ENCODE measurements at regions not wholly inside any gene's neighbourhood (a gene's known extent, or its start where the extent isn't known, plus 50 kb on each side); places are given as distances from the start of the nearest gene placed in this dataset.
"Not testable (repeated sequence)": the region's sequence is repeated elsewhere in the genome, so short reads cannot be mapped to it uniquely, and the experiment has no call there.

DNA sequence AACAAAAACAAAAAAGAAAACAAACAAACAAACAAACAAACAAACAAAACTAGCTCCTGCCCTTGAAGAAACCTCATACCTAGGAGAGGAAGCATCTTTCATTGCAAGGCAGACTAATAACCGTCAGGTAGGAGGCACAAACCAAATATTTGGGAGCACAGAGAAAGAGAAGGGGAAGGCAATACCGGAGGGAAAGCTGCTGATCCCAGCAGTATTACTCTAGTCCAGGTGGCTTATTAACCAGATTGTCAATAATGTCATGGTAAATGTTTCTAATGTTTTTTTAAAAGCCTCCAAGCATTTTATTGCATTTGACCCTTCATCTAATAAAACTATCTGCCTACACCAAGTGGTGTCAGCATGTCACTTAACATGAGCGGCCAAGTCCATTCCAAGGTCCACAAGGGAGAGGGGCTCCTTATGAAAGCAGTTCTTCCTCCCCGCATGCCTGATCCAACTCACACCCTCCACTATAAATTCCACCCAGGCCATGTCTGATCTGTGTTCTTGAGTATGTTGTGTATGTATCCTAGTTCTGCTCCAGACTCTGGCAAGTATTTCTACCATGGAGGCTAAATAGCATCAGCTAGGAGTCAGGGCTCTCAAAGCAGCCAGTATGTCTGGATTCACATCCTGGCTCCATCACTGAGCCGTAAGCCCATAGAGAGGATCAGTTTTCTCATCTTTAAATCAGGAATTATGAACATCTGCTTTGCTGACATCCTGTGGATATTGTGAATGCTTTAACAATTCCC, 208.1 kb upstream of the TENM4 start:
- no peak for DNase-seq (ENCODE audit: low spot score)

DNA sequence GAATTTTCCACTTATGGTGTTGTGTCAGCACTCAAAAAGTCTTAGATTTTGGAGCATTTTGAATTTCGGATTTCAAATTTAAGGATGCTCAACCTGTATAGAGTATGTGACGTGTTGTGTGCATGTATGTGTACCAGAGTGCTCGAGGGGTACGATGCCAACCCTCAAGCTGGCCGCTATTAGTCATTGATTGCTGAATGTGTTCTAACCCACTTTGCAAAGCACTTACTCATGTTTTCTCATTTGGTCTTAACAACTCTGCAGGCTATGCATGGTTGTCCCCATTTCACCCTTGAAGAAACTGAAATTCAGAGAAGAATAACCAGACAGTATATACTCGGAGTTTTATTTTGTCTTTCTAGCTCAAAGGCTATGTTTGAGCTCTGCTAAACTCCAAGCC, 196.4 kb upstream of the TENM4 start:
- DNase-seq (ENCODE audit: low spot score): no peak

DNA sequence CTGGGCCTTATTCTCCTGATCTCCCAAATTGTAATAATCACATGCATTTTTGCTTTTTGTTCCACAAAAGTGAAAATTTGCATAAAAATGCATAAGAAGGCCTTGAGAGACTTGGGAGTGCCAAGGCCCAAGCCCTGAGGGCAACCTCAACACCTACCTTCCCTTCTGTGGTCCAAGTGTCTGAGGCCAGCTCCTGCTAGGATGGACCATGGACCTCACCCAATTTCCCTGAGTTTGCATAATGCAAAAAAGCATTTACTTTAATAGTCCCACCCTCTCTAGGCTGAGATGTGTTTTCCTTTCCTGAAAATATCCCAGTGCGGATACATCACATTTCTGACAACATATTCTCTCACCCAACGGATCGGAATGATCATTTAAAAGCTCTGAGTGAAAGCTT, 194.1 kb upstream of the TENM4 start:
- DNase-seq (ENCODE audit: low spot score): no peak

DNA sequence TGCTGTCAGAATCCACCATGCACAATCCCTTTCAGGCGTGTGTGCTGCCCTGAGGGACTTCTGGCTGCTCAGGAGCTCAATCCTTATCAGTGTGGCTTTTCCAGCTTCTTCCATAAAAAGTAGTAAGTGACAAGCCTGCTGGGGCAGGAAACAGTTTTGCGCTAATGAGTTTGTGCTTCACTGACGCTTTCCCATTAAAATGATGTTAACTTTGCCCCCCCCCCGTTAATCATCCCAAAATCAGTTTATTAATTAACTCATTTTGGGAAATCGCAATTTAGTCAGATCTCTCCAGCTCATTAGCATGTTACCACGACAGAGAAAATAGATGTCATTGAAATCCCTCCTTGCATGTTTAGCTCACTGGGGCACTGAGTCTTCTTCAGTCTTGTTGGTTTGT, 186.5 kb upstream of the TENM4 start:
- DNase-seq (ENCODE audit: low spot score): no peak

DNA sequence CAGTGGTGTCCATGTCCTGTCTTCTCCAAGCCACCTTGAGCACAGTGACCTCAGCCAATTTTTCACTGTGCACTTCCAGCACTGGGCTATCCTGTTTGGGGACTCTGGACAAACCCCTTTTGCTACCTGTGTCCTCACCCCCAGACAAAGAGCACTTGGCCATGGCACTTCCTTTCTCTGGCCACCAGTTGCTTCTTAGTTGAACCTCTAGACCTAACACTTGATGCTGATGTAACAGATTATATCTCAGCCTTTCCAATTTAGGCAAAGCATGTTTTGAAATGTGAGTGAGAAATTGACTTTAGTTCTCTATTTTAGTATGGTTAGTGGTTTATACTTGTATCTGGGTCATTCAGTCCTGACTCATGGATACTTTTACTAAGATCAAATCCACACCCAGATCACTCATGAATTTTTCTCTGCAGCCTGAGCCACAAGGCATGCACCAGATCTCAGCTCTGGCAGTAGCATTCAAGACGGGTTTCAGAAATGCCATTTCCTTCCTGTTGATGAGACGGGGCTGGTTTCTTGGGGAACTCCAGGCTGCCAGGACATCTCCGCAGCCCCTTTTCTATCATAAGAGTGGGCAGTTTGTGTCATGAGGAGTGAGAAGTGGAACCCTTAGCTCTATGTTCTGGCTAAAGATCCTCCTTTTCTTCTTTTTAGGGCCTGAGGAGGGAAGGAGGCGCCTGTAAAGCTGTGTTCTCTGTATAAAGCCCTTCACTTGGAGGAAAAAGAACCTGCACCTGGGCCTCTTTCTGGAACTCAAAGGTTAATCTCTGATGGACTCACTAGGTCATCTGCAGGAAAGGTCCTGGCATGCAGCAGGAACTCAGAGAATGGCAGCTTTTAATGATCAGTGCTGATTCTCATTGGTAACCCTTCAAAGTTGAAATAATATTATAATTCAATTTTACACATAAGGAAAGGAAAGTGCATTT, 185.6 kb upstream of the TENM4 start:
- DNase-seq (ENCODE audit: low spot score): no peak

DNA sequence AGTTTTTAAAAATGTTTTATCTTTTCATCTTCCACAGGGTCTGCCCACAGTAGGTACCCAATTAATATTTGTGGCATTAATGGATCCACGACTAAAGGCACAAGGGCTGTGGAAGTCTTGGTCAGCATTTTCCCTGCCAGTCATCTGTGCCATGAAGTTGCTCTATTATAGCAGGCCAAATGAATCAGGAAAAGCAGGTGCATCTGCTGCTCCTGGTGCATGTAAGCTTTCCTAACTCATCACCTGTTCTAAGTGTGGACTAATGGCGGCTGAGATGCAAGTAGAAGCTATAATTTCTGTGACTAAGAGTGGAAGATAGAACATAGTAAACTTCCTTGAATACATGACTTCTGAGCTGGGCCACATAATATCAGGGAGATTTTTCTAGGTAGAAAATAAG, 182.5 kb upstream of the TENM4 start:
- no peak for DNase-seq (ENCODE audit: low spot score)

DNA sequence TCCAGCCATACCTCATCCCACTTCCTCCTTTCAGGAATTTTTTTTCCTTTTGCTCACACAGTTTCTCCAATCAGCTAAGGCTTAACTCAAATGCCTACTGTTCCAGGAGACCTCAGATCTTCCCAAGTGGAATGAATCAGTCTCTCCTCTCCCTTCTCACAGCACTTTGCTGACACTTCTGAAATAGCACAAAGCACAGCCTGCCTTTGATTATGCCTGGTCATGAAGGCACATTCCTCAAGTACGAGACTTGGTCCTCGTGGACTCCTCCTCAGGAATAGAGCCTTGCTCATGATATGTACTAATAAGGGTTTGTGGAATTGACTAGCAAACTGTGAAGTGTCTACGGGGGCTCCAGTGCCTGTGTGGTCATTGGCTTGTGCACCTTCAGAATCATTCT, 176.7 kb upstream of the TENM4 start:
- DNase-seq (ENCODE audit: low spot score): no peak

DNA sequence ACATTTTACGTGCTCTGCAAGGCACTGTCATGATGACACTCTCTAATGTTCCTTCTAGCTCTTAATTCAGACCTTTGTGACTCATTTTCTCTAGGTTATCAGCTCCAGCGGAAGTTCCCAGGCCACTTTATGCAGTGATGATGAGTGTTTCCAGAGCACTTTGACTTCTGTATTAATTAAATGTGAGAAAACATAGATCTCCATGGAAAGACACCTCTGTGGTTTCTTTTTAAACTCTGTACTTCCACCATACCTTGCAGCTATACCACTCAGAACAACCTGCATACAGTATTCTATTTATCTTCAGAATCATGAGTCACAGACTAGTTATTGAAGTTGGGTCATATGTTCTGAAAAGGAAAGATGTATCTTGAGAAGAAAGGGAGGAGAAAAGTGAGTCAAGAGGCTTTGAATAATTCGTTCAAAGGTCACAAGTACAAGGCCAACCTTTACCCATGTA, 175.6 kb upstream of the TENM4 start:
- no peak for DNase-seq (ENCODE audit: low spot score)

DNA sequence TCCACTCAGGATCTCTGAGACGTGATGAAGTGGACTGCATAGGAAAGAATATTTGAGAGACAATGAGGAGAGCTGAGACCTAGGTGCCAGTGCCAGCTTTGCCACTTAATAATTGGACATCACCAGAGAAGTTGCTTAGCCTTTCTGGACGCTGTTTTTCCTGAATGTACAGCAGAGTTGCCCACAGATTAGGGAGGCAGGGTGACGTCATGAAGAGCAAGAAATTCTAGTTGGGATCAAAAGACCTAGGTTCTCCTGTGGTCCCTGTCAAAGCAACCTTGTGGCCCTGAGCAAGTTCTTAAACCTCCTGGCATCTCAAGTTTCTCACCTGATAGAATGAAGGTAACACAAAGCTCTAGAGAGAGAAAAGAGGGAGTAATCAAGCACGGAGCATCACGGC, 174.6 kb upstream of the TENM4 start:
- DNase-seq (ENCODE audit: low spot score): no peak

DNA sequence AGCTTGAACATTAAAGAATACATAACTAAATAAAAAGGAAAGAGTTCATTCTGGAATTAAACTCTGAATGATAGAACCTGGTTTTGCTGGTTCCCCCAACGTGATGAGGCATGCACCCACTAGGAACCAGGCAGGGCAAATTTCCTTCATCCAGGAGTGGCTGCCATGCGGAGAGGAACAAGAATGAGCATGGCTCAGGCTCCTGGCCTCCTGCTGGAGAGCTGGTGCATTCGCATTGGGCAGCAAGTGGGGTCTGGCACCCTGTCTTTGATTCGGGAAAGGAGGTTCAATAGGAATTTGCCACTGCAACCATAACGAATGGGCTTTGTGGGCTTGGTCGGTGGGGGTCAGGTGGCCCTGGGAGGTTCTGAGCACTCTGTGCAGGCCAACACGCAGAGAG, 169.8 kb upstream of the TENM4 start:
- no peak for DNase-seq (ENCODE audit: low spot score)

DNA sequence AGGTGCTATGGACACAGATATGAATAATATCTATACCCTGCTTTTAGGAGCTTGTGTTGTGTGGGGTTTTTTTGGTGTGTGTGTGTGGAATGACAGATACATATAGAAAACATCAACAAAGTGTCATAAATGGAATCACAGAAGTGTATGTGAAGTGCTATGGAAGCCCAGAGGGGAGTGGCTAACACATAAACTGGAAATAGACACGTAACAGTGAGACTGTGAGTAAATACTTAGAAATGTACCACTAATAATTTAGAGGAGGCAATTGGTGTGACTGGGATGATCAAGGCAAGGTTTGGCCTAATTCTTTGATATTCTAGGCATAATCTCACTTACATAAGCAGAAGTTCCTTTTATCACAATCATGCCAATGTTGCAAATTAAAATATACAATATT, 169.3 kb upstream of the TENM4 start:
- DNase-seq (ENCODE audit: low spot score): no peak

DNA sequence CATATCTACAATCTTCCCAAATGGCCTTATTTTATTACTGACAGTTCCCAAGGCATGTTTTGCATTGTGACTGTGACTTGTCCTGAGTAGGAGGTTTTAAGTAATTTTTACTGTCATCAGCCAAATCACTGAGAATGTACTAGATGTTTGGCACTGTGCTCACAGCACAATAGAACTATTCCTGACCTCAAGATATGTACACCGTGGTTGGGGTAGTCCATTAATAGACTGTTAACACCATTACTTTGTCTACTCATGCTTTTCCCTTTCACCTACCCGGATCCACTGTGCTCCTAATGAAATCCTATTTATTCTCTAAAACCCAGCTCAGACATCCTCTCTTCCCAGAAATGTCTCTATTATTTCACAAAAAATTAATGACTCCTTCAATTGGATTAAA, 168.7 kb upstream of the TENM4 start:
- DNase-seq (ENCODE audit: low spot score): no peak

DNA sequence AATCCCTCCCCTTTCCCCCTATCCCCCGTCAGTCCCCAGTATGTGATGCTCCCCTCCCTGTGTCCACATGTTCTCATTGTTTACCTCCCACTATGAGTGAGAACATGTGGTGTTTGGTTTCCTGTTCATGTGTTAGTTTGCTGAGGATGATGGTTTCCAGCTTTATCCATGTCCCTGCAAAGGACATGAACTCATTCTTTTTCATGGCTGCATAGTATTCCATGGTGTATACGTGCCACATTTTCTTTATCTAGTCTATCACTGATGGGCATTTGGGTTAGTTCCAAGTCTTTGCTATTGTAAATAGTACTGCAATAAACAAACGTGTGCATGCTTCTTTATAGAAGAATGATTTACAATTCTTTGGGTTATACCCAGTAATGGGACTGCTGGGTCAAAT, 165.6 kb upstream of the TENM4 start:
- not testable (repeated sequence) for DNase-seq (ENCODE audit: low spot score)

DNA sequence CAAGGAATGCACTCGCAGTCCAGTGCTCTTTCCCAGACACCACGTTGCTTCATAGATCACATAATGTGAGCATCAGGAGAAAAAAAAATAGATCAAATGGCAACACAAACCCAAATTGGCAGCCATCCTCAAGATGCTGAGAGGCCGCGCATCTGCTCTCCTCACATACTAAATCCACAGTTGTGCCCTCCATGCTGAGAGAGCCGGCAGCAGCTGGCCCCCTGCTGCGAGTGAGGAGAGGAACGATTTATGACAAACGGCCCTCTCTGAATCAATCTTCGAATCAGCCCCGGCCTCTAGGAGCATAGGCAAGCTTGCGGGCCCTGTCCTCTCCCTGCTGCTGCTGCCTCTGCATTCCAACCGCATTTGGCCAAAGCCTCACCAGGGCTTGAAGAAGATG, 159.9 kb upstream of the TENM4 start:
- DNase-seq (ENCODE audit: low spot score): no peak

DNA sequence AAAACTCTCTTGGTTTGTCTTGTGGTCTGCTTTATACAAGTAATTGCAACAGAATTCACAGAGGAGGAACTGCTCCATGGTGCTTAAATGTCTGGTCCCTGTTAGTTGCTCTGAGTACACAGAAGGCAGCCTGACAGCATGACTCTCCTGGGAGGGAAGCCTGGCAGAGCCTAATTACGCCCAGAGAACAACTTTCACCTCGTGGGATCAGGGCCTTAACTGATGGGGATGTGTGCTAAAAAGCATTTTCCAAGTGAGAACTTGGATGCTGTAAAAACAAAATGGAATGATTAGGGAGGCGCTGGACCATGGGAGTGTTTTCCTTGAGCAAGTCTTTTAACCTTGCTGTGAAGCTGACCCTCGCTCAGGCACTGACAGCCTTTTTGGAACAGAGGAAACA, 154.0 kb upstream of the TENM4 start:
- DNase-seq (ENCODE audit: low spot score): no peak

DNA sequence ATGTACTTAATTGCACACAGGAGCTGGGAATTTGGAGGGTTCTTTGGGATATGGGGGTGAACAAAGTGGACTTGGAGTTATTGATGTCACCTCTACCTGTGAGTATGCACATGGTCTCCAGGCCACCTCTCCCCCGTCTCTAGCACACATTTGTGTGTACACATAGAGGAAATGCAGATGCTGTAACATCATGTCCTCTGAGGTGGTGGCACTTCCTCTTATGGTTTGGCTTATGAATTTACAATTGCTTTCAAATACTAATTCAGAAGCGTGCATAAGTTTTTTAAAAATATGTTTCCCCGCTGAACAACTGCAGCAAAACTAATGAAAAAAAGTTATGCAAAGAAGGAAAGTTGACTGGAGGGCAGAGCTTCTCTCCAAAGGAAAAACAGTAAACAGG, 152.0 kb upstream of the TENM4 start:
- no peak for DNase-seq (ENCODE audit: low spot score)

DNA sequence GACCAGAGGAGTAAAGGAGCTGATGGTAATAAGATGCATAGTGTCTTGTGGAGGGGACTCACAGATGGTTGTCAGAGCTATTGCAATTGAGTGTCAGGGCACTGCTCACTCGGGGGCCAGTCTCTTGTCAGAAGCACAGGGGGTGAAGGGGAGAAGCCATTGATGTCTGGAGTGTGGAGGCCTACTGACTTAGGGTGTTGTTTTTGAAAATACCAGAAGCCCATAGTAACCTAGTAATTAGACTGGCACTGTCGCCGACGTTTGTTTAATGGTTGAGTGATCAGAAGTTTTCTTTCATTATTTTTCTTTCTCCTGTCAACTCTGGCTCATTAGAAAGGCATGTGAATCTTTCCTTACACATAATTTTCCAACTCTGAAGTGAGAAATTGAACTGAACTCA, 151.6 kb upstream of the TENM4 start:
- no peak for DNase-seq (ENCODE audit: low spot score)

DNA sequence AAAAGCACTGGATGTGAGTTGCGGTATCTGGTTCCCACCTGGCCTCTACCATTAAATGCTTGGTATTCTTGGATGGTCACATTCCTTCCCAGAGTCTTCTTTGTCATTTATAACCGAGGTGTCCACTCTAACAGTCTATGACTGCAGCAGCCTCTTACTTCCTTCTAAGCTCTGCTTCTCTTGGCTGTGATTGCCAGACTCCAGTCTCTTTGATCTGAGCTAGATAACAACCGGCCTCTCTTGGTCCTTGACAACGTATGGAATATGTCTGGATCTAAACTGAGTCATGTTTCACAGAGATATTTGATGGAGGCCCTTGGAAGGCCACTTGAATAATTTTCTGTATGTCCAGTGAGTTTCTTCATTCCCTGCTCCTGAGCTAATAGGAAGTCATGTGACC, 141.6 kb upstream of the TENM4 start:
- no peak for DNase-seq (ENCODE audit: low spot score)

DNA sequence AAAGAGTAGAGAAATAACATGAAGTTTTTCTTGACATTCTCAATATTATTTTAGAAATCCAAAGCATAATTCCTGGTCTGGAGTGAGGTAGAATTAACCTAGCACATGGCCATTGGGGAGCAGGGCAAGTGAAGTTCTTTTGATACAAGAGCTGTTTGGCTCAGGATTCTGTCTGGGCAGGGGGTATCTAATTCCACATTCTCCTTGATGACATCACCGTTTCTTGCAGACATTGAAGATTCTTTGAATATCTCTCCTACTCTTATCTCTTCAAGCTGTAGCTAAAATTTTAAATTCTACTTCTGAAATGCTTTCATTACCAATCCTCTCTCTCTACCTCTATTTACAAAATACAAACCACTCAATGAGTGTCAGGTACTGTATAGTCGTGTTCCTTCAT, 138.2 kb upstream of the TENM4 start:
- no peak for DNase-seq (ENCODE audit: low spot score)

DNA sequence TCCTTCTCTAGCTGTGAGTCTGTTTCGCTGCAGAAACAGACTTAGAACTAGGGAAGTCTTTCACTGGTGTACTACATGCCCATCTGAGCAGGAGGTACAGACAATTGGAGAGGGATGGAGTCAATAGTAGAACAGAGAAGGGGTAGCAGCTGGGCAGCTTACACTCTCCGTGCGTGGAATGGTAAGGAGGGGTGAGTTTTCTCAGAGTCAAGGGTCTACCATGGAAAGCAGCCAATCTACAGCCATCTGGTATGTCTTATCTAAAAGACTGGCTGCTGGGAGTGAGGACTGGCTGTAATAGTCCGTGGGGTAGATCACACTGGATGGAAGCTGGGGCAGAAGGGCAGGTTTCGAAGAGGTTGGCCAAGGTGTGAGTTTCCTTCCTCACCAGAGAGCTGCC, 137.3 kb upstream of the TENM4 start:
- DNase-seq (ENCODE audit: low spot score): no peak

DNA sequence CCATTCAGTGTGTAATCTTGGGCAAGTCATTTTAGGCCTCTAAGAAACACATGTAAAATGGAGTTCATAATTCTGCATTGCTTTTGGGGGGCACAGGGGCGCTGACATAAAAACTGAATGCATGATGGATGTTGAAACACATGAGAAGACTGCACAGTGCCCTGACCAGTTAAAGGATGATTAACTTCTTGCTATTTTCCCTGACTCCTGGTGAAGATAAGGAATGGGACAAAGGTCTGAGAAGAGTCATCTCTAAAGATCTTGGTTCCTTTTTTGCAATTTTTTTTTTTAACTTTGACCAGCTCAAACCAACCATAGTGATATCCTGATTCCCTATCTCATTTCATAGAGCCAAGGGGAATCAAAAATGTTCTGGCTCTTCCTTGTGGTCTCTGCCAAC, 134.9 kb upstream of the TENM4 start:
- no peak for DNase-seq (ENCODE audit: low spot score)

DNA sequence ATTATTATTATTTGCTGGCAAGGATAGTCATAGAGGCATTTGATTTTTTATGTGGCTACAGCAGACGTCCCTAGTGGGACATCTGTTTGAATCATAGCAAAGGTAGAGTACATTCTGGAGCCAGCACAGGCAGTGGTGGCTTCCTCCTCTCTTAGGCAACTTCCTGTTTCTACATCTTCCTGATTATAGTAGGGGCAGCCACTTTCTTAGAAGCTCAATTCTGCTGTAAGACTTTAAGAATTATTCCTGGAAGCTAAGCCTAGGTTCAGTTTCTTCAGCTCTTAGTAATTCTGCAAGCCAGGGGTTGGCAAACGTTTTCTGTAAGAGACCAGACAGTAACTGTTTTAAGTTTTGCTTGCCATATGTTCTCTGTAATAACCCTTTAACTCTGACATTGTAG, 129.3 kb upstream of the TENM4 start:
- no peak for DNase-seq (ENCODE audit: low spot score)

DNA sequence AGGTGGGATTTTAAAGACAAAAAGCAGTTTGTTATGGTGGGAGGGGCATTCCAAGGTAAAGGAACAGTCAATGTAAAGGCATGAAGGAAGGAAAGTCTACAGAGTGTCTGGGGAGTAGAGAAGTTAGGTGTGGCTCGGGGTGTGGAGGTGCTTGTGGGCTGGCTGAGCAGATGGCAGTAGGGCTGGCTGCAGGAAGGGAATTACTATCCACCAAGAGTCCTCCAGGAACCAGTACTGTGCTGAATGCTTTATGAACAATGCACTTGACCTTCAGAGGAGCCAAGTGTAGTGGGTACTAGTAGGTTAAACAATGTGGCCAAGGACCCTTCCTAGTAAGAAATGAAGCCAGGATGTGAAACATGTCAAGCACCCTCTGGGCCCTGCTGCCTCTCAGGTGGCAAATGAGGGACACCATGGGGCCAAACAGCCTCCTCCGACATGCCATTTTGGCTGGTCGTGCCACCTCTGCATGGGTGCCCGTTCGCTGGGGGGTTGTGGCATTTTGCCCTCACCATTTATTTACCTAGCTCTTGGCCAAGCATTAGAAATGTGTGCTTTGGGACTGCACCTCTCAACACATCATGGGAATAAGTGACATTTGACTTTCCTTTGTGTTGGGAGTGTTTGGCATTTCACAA, 123.6 kb upstream of the TENM4 start:
- DNase-seq (ENCODE audit: low spot score): no peak
